ENCODE measurements at regions not wholly inside any gene's neighbourhood (a gene's known extent, or its start where the extent isn't known, plus 50 kb on each side); places are given as distances from the start of the nearest gene placed in this dataset.

- intact Hi-C loops (cut with micrococcal nuclease), result no loop called here
- H3K36me3 Mint-ChIP-seq (ENCODE audit: low read depth), result no peaks in the 10 kb centered on the region
- H3K9me3 Mint-ChIP-seq, result no peaks in the 10 kb centered on the region
- no peak overlapping the region for H3K27ac Mint-ChIP-seq
- ATAC-seq (ENCODE audit: low read depth) (no peak), DNase-seq (no peak)
- ChIA-PET POLR2A (no interaction called here), CTCF (no interaction called here)
- H3K27me3 Mint-ChIP-seq, result no peaks in the 10 kb centered on the region
- H3K4me1 Mint-ChIP-seq, result no peaks in the 10 kb centered on the region
- H3K4me3 Mint-ChIP-seq, result no peak overlapping the region
- no peak for TF ChIP-seq CTCF (IDR thresholded peaks at IDR 0.05)
Observed at GRCh38 chr2:217527590-217528202, 475.1 kb downstream of the TNS1 start.

- no peak for TF ChIP-seq CTCF (IDR thresholded peaks at IDR 0.05)
- Mint-ChIP-seq H3K27me3 (no peaks in the 10 kb centered on the region), H3K36me3 (ENCODE audit: low read depth) (no peaks in the 10 kb centered on the region), H3K9me3 (no peaks in the 10 kb centered on the region), H3K4me1 (no peaks in the 10 kb centered on the region), H3K27ac (no peak overlapping the region), H3K4me3 (no peak overlapping the region)
- DNase-seq, result no peak
- POLR2A ChIA-PET, result no interaction called here
- intact Hi-C loops (cut with micrococcal nuclease), result no loop called here
- ATAC-seq (ENCODE audit: low read depth), result no peak
- CTCF ChIA-PET, result no interaction called here
Observed at GRCh38 chr2:217525076-217525475, 477.7 kb downstream of the TNS1 start.

- no peaks in the 10 kb centered on the region for H3K36me3 Mint-ChIP-seq (ENCODE audit: low read depth)
- H3K27me3 Mint-ChIP-seq, result no peaks in the 10 kb centered on the region
- ATAC-seq (ENCODE audit: low read depth) (no peak), DNase-seq (no peak)
- no peaks in the 10 kb centered on the region for H3K4me1 Mint-ChIP-seq
- ChIA-PET POLR2A (no interaction called here), CTCF (no interaction called here)
- intact Hi-C loops (cut with micrococcal nuclease), result no loop called here
- no peak overlapping the region for H3K27ac Mint-ChIP-seq
- no peaks in the 10 kb centered on the region for H3K9me3 Mint-ChIP-seq
- H3K4me3 Mint-ChIP-seq, result no peak overlapping the region
- TF ChIP-seq CTCF (IDR thresholded peaks at IDR 0.05), result no peak
Observed at GRCh38 chr2:217523286-217523685, 479.5 kb downstream of the TNS1 start.

GRCh38 chr2:217521820-217522219, 481.0 kb downstream of the TNS1 start:
- no peaks in the 10 kb centered on the region for H3K27me3 Mint-ChIP-seq
- no peaks in the 10 kb centered on the region for H3K9me3 Mint-ChIP-seq
- no peak for TF ChIP-seq CTCF (IDR thresholded peaks at IDR 0.05)
- intact Hi-C loops (cut with micrococcal nuclease), result no loop called here
- H3K4me1 Mint-ChIP-seq, result no peaks in the 10 kb centered on the region
- DNase-seq (no peak), ATAC-seq (ENCODE audit: low read depth) (no peak)
- H3K4me3 Mint-ChIP-seq, result no peak overlapping the region
- H3K27ac Mint-ChIP-seq, result no peak overlapping the region
- no peaks in the 10 kb centered on the region for H3K36me3 Mint-ChIP-seq (ENCODE audit: low read depth)
- ChIA-PET POLR2A (no interaction called here), CTCF (no interaction called here)

GRCh38 chr2:217520356-217521010, 482.3 kb downstream of the TNS1 start:
- ChIA-PET POLR2A (no interaction called here), CTCF (no interaction called here)
- H3K4me3 Mint-ChIP-seq, result no peak overlapping the region

More at GRCh38 chr2:217520356-217521010, 482.3 kb downstream of the TNS1 start:
- Mint-ChIP-seq H3K36me3 (ENCODE audit: low read depth) (no peaks in the 10 kb centered on the region), H3K9me3 (no peaks in the 10 kb centered on the region), H3K27ac (no peak overlapping the region), H3K4me1 (no peaks in the 10 kb centered on the region), H3K27me3 (no peaks in the 10 kb centered on the region)
- no peak for TF ChIP-seq CTCF (IDR thresholded peaks at IDR 0.05)
- intact Hi-C loops (cut with micrococcal nuclease), result no loop called here
- ATAC-seq (ENCODE audit: low read depth) (no peak), DNase-seq (no peak)

All from activated B cell treated with CpG ODN at 0.5 μM for 24 hours (primary cell).